ENCODE measurements at regions not wholly inside any gene's neighbourhood (a gene's known extent, or its start where the extent isn't known, plus 50 kb on each side); places are given as distances from the start of the nearest gene placed in this dataset.

GRCh38 chr7:70947181-70947580 is 184.8 kb upstream of the GALNT17 start (continued):
- TF ChIP-seq CHD7 (IDR thresholded peaks at IDR 0.05; ENCODE audit: insufficient replicate concordance, low read length) (no peak), HDAC2 (IDR thresholded peaks at IDR 0.05; ENCODE audit: borderline replicate concordance in 1 of 2, low read depth in 2 of 2, low read length in 2 of 2) (no peak), CREB1 (IDR thresholded peaks at IDR 0.05) (no peak), POLR2A (IDR thresholded peaks at IDR 0.05; ENCODE audit: control extremely low read depth in 1 of 2, low read depth in 2 of 2, low read length in 2 of 2) (no peak), MAFK (IDR thresholded peaks at IDR 0.05; ENCODE audit: low read depth, low read length) (no peak)
- TF ChIP-seq, protein P1, sequence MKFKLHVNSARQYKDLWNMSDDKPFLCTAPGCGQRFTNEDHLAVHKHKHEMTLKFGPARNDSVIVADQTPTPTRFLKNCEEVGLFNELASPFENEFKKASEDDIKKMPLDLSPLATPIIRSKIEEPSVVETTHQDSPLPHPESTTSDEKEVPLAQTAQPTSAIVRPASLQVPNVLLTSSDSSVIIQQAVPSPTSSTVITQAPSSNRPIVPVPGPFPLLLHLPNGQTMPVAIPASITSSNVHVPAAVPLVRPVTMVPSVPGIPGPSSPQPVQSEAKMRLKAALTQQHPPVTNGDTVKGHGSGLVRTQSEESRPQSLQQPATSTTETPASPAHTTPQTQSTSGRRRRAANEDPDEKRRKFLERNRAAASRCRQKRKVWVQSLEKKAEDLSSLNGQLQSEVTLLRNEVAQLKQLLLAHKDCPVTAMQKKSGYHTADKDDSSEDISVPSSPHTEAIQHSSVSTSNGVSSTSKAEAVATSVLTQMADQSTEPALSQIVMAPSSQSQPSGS (IDR thresholded peaks at IDR 0.05; ENCODE audit: low read length), result no peak

All from H1 (cell line).